22Rv1 (cell line): ENCODE measurements at regions not wholly inside any gene's neighbourhood (a gene's known extent, or its start where the extent isn't known, plus 50 kb on each side); places are given as distances from the start of the nearest gene placed in this dataset.

ENCODE experiments used
- ZFX ChIP-seq: fragments of 450-650 bp; IDR thresholded peaks from 2 replicates; pipeline ENCODE4 v1.6.1; 2017; ENCODE audit warnings: antibody characterized with exemption, borderline replicate concordance
- TF ChIP-seq, protein P1 (sequence below): fragments of 450-650 bp; IDR thresholded peaks from 2 replicates; pipeline ENCODE4 v1.5.1; 2017; ENCODE audit warnings: mild to moderate bottlenecking

DNA sequence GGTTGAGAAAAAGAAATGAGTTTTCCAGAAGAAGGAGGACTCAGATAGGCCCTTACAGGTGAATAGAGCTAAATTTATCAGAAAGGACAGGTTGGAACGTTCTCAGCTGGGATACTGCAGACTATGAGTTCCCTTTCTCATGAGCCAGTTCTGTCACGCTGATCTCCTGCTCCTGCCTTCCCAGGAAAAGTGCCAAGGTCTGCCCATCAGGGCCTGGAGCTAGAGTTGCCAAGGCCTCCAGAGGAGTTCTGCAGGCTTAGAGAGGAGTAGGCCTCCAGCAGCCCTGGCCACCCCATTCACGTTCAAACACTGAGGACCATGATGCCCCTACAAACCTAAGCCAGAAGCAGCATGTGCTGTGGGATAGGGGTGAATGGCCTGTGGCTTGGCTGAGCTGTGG, 126.8 kb upstream of the TNR start:
- TF ChIP-seq, protein P1, sequence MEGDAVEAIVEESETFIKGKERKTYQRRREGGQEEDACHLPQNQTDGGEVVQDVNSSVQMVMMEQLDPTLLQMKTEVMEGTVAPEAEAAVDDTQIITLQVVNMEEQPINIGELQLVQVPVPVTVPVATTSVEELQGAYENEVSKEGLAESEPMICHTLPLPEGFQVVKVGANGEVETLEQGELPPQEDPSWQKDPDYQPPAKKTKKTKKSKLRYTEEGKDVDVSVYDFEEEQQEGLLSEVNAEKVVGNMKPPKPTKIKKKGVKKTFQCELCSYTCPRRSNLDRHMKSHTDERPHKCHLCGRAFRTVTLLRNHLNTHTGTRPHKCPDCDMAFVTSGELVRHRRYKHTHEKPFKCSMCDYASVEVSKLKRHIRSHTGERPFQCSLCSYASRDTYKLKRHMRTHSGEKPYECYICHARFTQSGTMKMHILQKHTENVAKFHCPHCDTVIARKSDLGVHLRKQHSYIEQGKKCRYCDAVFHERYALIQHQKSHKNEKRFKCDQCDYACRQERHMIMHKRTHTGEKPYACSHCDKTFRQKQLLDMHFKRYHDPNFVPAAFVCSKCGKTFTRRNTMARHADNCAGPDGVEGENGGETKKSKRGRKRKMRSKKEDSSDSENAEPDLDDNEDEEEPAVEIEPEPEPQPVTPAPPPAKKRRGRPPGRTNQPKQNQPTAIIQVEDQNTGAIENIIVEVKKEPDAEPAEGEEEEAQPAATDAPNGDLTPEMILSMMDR, result no peak
- no peak for TF ChIP-seq ZFX
